SU-DHL-6 (cell line): ENCODE measurements at regions not wholly inside any gene's neighbourhood (a gene's known extent, or its start where the extent isn't known, plus 50 kb on each side); places are given as distances from the start of the nearest gene placed in this dataset.

Source experiments
- H2AFZ ChIP-seq: fragments of 200-600 bp; sonication (generic); 2 replicates; pipeline ENCODE4 v1.6.1; 2014; ENCODE audit warnings: low read depth, mild to moderate bottlenecking, moderate library complexity, mixed read lengths, antibody characterized with exemption, low read length; ENCODE audit not compliant: severe bottlenecking
- H3F3A ChIP-seq: fragments of 200-600 bp; shearing (Covaris generic); 2 replicates; pipeline ENCODE4 v1.6.0; 2016; ENCODE audit warnings: antibody characterized with exemption, mild to moderate bottlenecking; ENCODE audit not compliant: insufficient read depth
- H3K27ac ChIP-seq: fragments of 200-600 bp; sonication (generic); 2 replicates; pipeline ENCODE4 v1.5.1; 2016; ENCODE audit warnings: low read depth, mild to moderate bottlenecking, low read length, moderate library complexity, mixed read lengths
- H3K27me3 ChIP-seq: fragments of 200-600 bp; sonication (generic), shearing (Covaris generic); 2 replicates; pipeline ENCODE4 v1.6.0; 2014; ENCODE audit warnings: mild to moderate bottlenecking, low read length
- H3K36me3 ChIP-seq: fragments of 200-600 bp; sonication (generic); 2 replicates; pipeline ENCODE4 v1.6.1; 2014; ENCODE audit warnings: mild to moderate bottlenecking, low read length, mixed read lengths
- H3K4me2 ChIP-seq: fragments of 300-600, 200-600 bp; shearing (Covaris generic), sonication (generic); 2 replicates; pipeline ENCODE4 v1.6.0; 2014; ENCODE audit warnings: low read length, low read depth, mild to moderate bottlenecking; ENCODE audit not compliant: poor library complexity, severe bottlenecking
- H3K4me3 ChIP-seq: fragments of 200-600 bp; sonication (generic); 2 replicates; pipeline ENCODE4 v1.5.1; 2014; ENCODE audit warnings: antibody characterized with exemption, low read length, mild to moderate bottlenecking, mixed read lengths; ENCODE audit not compliant: insufficient read depth, poor library complexity, severe bottlenecking
- H3K79me2 ChIP-seq: fragments of 200-600 bp; sonication (generic); 2 replicates; pipeline ENCODE4 v1.6.1; 2014; ENCODE audit warnings: mild to moderate bottlenecking, low read length, moderate library complexity; ENCODE audit not compliant: insufficient read depth
- H3K9ac ChIP-seq: fragments of 200-600 bp; sonication (generic); 2 replicates; pipeline ENCODE4 v1.7.0; 2014; ENCODE audit warnings: mild to moderate bottlenecking, low read length
- H3K9me2 ChIP-seq: fragments of 200-600 bp; sonication (generic); replicated peaks from 2 replicates; pipeline ENCODE4 v1.6.1; 2014; ENCODE audit warnings: low read length; ENCODE audit not compliant: insufficient read depth
- H3K9me3 ChIP-seq: fragments of 200-600 bp; sonication (generic); 2 replicates; pipeline ENCODE4 v1.6.1; 2014; ENCODE audit warnings: low read length, mixed read lengths; ENCODE audit not compliant: insufficient read depth
- H4K20me1 ChIP-seq: fragments of 200-600 bp; sonication (generic); 2 replicates; pipeline ENCODE4 v1.6.1; 2014; ENCODE audit warnings: low read depth, mild to moderate bottlenecking, antibody characterized with exemption, low read length, moderate library complexity, mixed read lengths
- CTCF ChIP-seq: fragments of 200-600 bp; sonication (generic); IDR thresholded peaks from one replicate; pipeline ENCODE4 v1.5.1; 2017; ENCODE audit warnings: antibody characterized with exemption, mild to moderate bottlenecking, low read length, moderate library complexity; ENCODE audit not compliant: insufficient read depth, poor library complexity, severe bottlenecking
- EZH2phosphoT487 ChIP-seq: fragments of 200-600 bp; sonication (generic), shearing (Covaris generic); conservative IDR thresholded peaks from 2 replicates; pipeline ENCODE4 v1.6.1; 2018; ENCODE audit warnings: mild to moderate bottlenecking, antibody characterized with exemption, low read length, moderate library complexity, mixed read lengths

- H3K36me3 ChIP-seq = no peaks in the 10 kb centered on the region
- H3K27me3 ChIP-seq = no peaks in the 10 kb centered on the region
- H2AFZ ChIP-seq = no peak overlapping the region
- no peaks in the 10 kb centered on the region for H3F3A ChIP-seq
- H3K9ac ChIP-seq = no peak overlapping the region
- no peaks in the 10 kb centered on the region for H4K20me1 ChIP-seq
- TF ChIP-seq EZH2phosphoT487 (no peak), CTCF (no peak)
- no peaks in the 10 kb centered on the region for H3K9me3 ChIP-seq
- no peak overlapping the region for H3K27ac ChIP-seq
- no peak overlapping the region for H3K4me3 ChIP-seq
- H3K4me2 ChIP-seq = no peak overlapping the region
- H3K9me2 ChIP-seq = no peaks in the 10 kb centered on the region
- no peaks in the 10 kb centered on the region for H3K79me2 ChIP-seq
These were observed 143.2 kb upstream of the CSF3R start for GRCh38 chr1:36625935-36626310.

- Histone ChIP-seq H3K4me3 (no peak overlapping the region), H3K36me3 (no peaks in the 10 kb centered on the region), H4K20me1 (no peaks in the 10 kb centered on the region), H3F3A (no peaks in the 10 kb centered on the region), H3K27me3 (no peaks in the 10 kb centered on the region), H3K9me2 (no peaks in the 10 kb centered on the region), H3K27ac (no peak overlapping the region), H3K9ac (no peak overlapping the region), H2AFZ (no peak overlapping the region), H3K9me3 (no peaks in the 10 kb centered on the region), H3K4me2 (no peak overlapping the region), H3K79me2 (no peaks in the 10 kb centered on the region)
- TF ChIP-seq EZH2phosphoT487 = no peak
- no peak for TF ChIP-seq CTCF
These were observed 142.7 kb upstream of the CSF3R start for GRCh38 chr1:36625253-36625934.

- Histone ChIP-seq H3K27me3 (no peaks in the 10 kb centered on the region), H3K4me3 (no peak overlapping the region), H3F3A (no peaks in the 10 kb centered on the region), H4K20me1 (no peaks in the 10 kb centered on the region), H3K9me3 (no peaks in the 10 kb centered on the region), H2AFZ (no peak overlapping the region), H3K36me3 (no peaks in the 10 kb centered on the region), H3K79me2 (no peaks in the 10 kb centered on the region), H3K27ac (no peak overlapping the region), H3K9me2 (no peaks in the 10 kb centered on the region), H3K4me2 (no peak overlapping the region), H3K9ac (no peak overlapping the region)
- TF ChIP-seq CTCF = no peak
- TF ChIP-seq EZH2phosphoT487 = no peak
These were observed 141.8 kb upstream of the CSF3R start for GRCh38 chr1:36624466-36624865.
